K562 (cell line): ENCODE measurements at regions not wholly inside any gene's neighbourhood (a gene's known extent, or its start where the extent isn't known, plus 50 kb on each side); places are given as distances from the start of the nearest gene placed in this dataset.

Source experiments
- CTBP1 ChIP-seq: fragments of 450-650 bp; IDR thresholded peaks from 2 replicates; pipeline ENCODE4 v1.6.1; 2016; ENCODE audit warnings: borderline replicate concordance
- EP300 ChIP-seq: IDR thresholded peaks from 2 replicates; pipeline ENCODE4 v1.6.1; 2012; ENCODE audit warnings: low read length, improper control_type of control experiment
- EZH2 ChIP-seq: IDR thresholded peaks from 2 replicates; pipeline ENCODE4 v1.6.1; 2012; ENCODE audit warnings: low read depth, mild to moderate bottlenecking, inconsistent platforms, low read length, borderline replicate concordance
- GABPB1 ChIP-seq: sonication (generic); formaldehyde crosslinking; IDR thresholded peaks from 2 replicates; pipeline ENCODE4 v1.8.0; 2022; ENCODE audit warnings: mild to moderate bottlenecking, missing genetic modification reagents
- POLR2AphosphoS2 ChIP-seq: IDR thresholded peaks from 2 replicates; pipeline ENCODE4 v1.6.1; 2012; ENCODE audit warnings: low read length, improper control_type of control experiment
- TF ChIP-seq, protein P1 (sequence below): sonication (generic); formaldehyde crosslinking; IDR thresholded peaks from 2 replicates; pipeline ENCODE4 v1.8.1; 2023; ENCODE audit warnings: mild to moderate bottlenecking, missing genetic modification reagents, moderate library complexity
- TF ChIP-seq, protein P2 (sequence below): fragments of 150-350 bp; conservative IDR thresholded peaks from 2 replicates; pipeline ENCODE4 v1.6.1; 2014; ENCODE audit warnings: low read length

DNA sequence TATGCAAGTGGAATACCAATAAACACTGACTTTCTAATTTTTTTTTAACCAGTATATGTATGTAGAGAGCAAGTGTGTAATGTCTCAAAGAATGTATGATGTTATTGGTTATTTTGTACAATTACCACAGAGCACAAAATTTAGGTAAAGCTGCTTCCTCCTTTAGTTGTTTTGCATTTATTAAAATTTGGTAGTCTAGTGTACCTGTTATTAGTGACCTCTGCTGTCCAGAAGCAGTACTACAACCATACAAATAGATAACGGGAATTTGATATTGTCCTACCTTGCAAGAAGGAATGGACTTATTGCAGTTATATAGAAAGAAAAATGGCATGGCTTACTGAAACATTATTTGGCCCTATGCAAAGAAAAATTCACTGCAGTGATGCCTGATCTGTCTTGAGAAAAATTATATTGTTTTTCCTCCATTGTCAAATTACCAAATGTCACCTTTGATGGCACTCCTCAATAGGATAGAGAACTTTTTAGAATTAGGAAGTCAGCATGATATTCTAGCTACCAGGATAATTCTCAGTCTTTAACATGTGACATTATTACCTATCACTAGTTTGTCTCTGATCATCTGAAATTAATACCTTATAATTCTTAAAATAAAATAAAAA lies 153.9 kb upstream of the RMST start:
- TF ChIP-seq EZH2 (no peak), GABPB1 (CRISPR knock-in tag) (no peak), EP300 (no peak), POLR2AphosphoS2 (no peak), CTBP1 (no peak)
- TF ChIP-seq, protein P1, sequence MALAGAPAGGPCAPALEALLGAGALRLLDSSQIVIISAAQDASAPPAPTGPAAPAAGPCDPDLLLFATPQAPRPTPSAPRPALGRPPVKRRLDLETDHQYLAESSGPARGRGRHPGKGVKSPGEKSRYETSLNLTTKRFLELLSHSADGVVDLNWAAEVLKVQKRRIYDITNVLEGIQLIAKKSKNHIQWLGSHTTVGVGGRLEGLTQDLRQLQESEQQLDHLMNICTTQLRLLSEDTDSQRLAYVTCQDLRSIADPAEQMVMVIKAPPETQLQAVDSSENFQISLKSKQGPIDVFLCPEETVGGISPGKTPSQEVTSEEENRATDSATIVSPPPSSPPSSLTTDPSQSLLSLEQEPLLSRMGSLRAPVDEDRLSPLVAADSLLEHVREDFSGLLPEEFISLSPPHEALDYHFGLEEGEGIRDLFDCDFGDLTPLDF (CRISPR knock-in tag), result no peak
- TF ChIP-seq, protein P2, sequence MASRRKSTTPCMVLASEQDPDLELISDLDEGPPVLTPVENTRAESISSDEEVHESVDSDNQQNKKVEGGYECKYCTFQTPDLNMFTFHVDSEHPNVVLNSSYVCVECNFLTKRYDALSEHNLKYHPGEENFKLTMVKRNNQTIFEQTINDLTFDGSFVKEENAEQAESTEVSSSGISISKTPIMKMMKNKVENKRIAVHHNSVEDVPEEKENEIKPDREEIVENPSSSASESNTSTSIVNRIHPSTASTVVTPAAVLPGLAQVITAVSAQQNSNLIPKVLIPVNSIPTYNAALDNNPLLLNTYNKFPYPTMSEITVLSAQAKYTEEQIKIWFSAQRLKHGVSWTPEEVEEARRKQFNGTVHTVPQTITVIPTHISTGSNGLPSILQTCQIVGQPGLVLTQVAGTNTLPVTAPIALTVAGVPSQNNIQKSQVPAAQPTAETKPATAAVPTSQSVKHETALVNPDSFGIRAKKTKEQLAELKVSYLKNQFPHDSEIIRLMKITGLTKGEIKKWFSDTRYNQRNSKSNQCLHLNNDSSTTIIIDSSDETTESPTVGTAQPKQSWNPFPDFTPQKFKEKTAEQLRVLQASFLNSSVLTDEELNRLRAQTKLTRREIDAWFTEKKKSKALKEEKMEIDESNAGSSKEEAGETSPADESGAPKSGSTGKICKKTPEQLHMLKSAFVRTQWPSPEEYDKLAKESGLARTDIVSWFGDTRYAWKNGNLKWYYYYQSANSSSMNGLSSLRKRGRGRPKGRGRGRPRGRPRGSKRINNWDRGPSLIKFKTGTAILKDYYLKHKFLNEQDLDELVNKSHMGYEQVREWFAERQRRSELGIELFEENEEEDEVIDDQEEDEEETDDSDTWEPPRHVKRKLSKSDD, result no peak
